Stimulated activated naive CD8-positive, alpha-beta T cell treated with anti-CD3 and anti-CD28 coated beads, Interleukin-15, Interleukin-2, amounts not matched to agents 100 ng/mL and 50 ng/mL, for 24 hours (primary cell): ENCODE measurements at regions not wholly inside any gene's neighbourhood (a gene's known extent, or its start where the extent isn't known, plus 50 kb on each side); places are given as distances from the start of the nearest gene placed in this dataset.

Source experiments
- H3K27ac Mint-ChIP-seq: one replicate; pipeline ENCODE4 v1.8.0; 2021; ENCODE audit warnings: mild to moderate bottlenecking, mixed read lengths
- H3K27me3 Mint-ChIP-seq: one replicate; pipeline ENCODE4 v1.8.0; 2021; ENCODE audit warnings: mixed read lengths
- H3K36me3 Mint-ChIP-seq: one replicate; pipeline ENCODE4 v1.8.0; 2021; ENCODE audit warnings: low read depth, mixed read lengths
- H3K4me1 Mint-ChIP-seq: one replicate; pipeline ENCODE4 v1.8.0; 2021; ENCODE audit warnings: low read depth, mixed read lengths
- H3K4me3 Mint-ChIP-seq: one replicate; pipeline ENCODE4 v1.8.0; 2021; ENCODE audit warnings: mild to moderate bottlenecking, mixed read lengths
- H3K9me3 Mint-ChIP-seq: one replicate; pipeline ENCODE4 v1.8.0; 2021; ENCODE audit warnings: mixed read lengths

GRCh38 chr6:90729057-90729456, 142.2 kb upstream of the MAP3K7 start:
- Mint-ChIP-seq H3K9me3 (no peaks in the 10 kb centered on the region), H3K4me1 (no peaks in the 10 kb centered on the region), H3K27me3 (peaks cover 15% of the 10 kb centered on the region)

DNA sequence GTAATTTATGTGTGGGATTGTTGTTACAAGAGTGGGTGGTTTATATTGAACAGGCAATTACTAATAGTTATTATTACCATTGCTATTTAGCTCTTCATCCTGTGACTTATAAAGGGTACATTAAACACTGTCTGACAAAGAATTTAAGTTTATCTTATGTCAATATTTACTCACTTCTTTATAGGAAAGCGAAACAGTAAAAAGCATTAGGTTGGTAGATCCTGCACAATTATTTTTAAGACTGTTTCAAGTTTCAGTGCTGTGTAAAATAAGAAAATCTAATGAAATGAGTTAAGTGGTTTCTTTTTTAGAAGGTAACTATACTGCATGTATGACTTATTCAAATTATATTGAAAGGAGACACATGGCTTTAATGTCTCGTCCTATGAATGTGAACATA, 135.8 kb upstream of the MAP3K7 start:
- Mint-ChIP-seq H3K4me1 (peaks cover 6% of the 10 kb centered on the region), H3K4me3 (no peak overlapping the region), H3K27me3 (peaks cover 34% of the 10 kb centered on the region), H3K36me3 (no peaks in the 10 kb centered on the region), H3K9me3 (no peaks in the 10 kb centered on the region), H3K27ac (no peak overlapping the region)

More at GRCh38 chr6:90729057-90729456, 142.2 kb upstream of the MAP3K7 start:
- no peak overlapping the region for H3K27ac Mint-ChIP-seq
- no peaks in the 10 kb centered on the region for H3K36me3 Mint-ChIP-seq
- H3K4me3 Mint-ChIP-seq = no peak overlapping the region

GRCh38 chr6:90720404-90720803, 133.5 kb upstream of the MAP3K7 start:
- Mint-ChIP-seq H3K27me3 (peaks cover 26% of the 10 kb centered on the region), H3K4me3 (no peak overlapping the region), H3K36me3 (no peaks in the 10 kb centered on the region), H3K9me3 (no peaks in the 10 kb centered on the region), H3K4me1 (peaks cover 6% of the 10 kb centered on the region), H3K27ac (no peak overlapping the region)

GRCh38 chr6:90719321-90720195, 132.7 kb upstream of the MAP3K7 start:
- Mint-ChIP-seq H3K9me3 (no peaks in the 10 kb centered on the region), H3K27ac (peak overlapping the region; percentile 3), H3K36me3 (no peaks in the 10 kb centered on the region), H3K27me3 (peaks cover 22% of the 10 kb centered on the region), H3K4me3 (no peak overlapping the region), H3K4me1 (peaks cover 6% of the 10 kb centered on the region)

DNA sequence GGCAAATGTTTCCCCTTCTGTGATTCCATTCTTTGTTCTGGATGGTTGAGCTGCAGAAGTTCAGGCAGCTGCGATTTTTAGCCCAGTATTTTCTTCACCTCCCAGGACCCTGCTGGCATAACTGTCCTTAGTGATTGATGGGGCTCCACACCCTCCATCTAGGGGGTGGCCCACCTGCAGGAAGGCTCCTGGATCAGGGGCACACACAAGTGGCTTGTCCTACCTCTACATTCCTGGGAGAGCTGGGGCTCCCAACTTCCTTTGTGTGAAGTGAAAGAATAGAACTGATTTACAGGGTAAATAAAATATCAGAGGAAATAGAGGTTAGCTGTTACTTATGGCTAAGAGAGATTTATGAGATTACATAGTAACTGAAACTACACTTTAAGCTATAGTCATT, 129.5 kb upstream of the MAP3K7 start:
- Mint-ChIP-seq H3K4me3 (no peak overlapping the region), H3K36me3 (no peaks in the 10 kb centered on the region), H3K9me3 (no peaks in the 10 kb centered on the region), H3K4me1 (peaks cover 6% of the 10 kb centered on the region), H3K27me3 (peaks cover 26% of the 10 kb centered on the region), H3K27ac (no peak overlapping the region)

DNA sequence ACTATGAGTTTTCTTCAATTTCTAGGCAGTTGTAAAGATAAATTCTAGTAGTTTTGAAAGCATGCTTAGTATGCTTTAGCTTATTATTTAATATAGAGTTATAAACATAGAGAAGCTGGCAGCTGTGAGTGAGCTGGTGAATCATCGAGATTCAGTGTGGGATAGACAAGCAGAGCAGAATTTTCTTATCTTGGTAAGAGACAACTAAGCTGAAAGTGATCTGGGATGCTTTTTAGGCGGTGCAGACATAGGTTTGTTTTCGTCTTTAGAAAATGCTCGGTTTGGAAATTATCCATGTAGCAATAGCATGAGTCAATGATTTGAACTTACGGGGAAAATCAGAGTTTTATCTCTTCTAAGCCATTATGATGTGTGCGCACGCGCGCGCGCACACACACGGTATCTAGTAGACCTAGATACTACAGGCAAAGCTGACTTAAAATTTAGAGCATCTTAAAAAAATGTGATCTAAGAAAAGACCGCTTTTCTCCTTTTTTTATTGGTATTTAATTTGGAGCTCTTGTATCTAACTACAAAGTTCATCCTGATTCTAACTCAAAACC, 128.3 kb upstream of the MAP3K7 start:
- H3K27me3 Mint-ChIP-seq = peaks cover 28% of the 10 kb centered on the region
- no peaks in the 10 kb centered on the region for H3K9me3 Mint-ChIP-seq
- H3K36me3 Mint-ChIP-seq = no peaks in the 10 kb centered on the region
- peaks cover 6% of the 10 kb centered on the region for H3K4me1 Mint-ChIP-seq
- no peak overlapping the region for H3K27ac Mint-ChIP-seq
- no peak overlapping the region for H3K4me3 Mint-ChIP-seq

GRCh38 chr6:90714319-90714718, 127.4 kb upstream of the MAP3K7 start:
- no peak overlapping the region for H3K4me3 Mint-ChIP-seq
- peaks cover 30% of the 10 kb centered on the region for H3K27me3 Mint-ChIP-seq
- no peaks in the 10 kb centered on the region for H3K9me3 Mint-ChIP-seq
- H3K36me3 Mint-ChIP-seq = no peaks in the 10 kb centered on the region
- no peaks in the 10 kb centered on the region for H3K4me1 Mint-ChIP-seq
- H3K27ac Mint-ChIP-seq = no peak overlapping the region

- Mint-ChIP-seq H3K4me3 (no peak overlapping the region), H3K27ac (no peak overlapping the region), H3K27me3 (peaks cover 35% of the 10 kb centered on the region)
Measured at GRCh38 chr6:90712114-90712513, 125.2 kb upstream of the MAP3K7 start.

GRCh38 chr6:90709431-90709996, 122.6 kb upstream of the MAP3K7 start:
- H3K27me3 Mint-ChIP-seq = peaks cover 37% of the 10 kb centered on the region
- H3K4me3 Mint-ChIP-seq = no peak overlapping the region
- no peaks in the 10 kb centered on the region for H3K4me1 Mint-ChIP-seq
- no peak overlapping the region for H3K27ac Mint-ChIP-seq
- no peaks in the 10 kb centered on the region for H3K9me3 Mint-ChIP-seq
- no peaks in the 10 kb centered on the region for H3K36me3 Mint-ChIP-seq

More at GRCh38 chr6:90712114-90712513, 125.2 kb upstream of the MAP3K7 start:
- H3K4me1 Mint-ChIP-seq = no peaks in the 10 kb centered on the region
- H3K9me3 Mint-ChIP-seq = no peaks in the 10 kb centered on the region
- H3K36me3 Mint-ChIP-seq = no peaks in the 10 kb centered on the region

GRCh38 chr6:90708206-90708737, 121.4 kb upstream of the MAP3K7 start:
- no peaks in the 10 kb centered on the region for H3K4me1 Mint-ChIP-seq
- H3K9me3 Mint-ChIP-seq = no peaks in the 10 kb centered on the region
- H3K36me3 Mint-ChIP-seq = no peaks in the 10 kb centered on the region
- H3K27ac Mint-ChIP-seq = no peak overlapping the region
- no peak overlapping the region for H3K4me3 Mint-ChIP-seq
- peaks cover 40% of the 10 kb centered on the region for H3K27me3 Mint-ChIP-seq

GRCh38 chr6:90707246-90707645, 120.4 kb upstream of the MAP3K7 start:
- Mint-ChIP-seq H3K27me3 (peaks cover 43% of the 10 kb centered on the region), H3K4me3 (no peak overlapping the region), H3K27ac (no peak overlapping the region), H3K9me3 (no peaks in the 10 kb centered on the region), H3K36me3 (no peaks in the 10 kb centered on the region), H3K4me1 (no peaks in the 10 kb centered on the region)

DNA sequence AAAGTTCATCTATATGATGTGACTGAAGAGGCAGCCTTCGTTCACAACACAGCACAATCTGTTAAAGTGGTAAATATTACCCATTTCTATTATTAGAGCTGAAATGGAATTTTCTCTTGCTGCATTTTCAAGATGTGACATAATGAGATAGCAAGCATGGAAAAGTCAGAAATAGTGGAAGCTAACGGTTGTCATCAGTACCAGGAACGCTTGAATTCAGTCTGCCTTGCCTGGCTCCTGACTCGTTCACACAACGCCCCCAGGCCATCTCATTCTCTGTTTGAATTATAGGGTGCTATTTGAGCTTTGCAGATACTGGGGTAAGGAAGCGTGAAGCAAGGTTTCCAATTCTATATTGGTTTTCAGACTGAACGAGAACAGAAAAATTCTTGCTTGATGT, 116.5 kb upstream of the MAP3K7 start:
- no peaks in the 10 kb centered on the region for H3K36me3 Mint-ChIP-seq
- peaks cover 5% of the 10 kb centered on the region for H3K4me1 Mint-ChIP-seq
- H3K4me3 Mint-ChIP-seq = no peak overlapping the region
- H3K27ac Mint-ChIP-seq = no peak overlapping the region
- H3K9me3 Mint-ChIP-seq = no peaks in the 10 kb centered on the region
- peaks cover 21% of the 10 kb centered on the region for H3K27me3 Mint-ChIP-seq

DNA sequence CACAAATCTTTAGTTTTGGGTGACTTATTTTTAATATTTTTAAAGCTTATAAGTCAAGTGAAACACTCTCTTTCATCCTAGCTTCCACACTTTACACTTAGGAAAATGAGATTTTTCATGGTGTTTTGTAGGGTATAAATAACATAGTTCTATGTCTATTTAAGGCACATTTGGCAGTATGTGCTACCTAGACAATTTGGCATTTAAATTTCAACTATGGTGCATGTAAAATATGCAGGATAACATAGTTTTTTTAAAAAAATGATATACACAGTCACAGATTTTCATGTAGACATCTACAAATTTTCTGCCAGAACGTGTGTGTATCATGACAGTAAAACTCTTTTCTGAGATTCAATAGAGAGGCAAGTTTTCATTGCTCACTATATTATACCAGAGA, 115.1 kb upstream of the MAP3K7 start:
- peaks cover 20% of the 10 kb centered on the region for H3K27me3 Mint-ChIP-seq
- no peak overlapping the region for H3K27ac Mint-ChIP-seq
- no peaks in the 10 kb centered on the region for H3K9me3 Mint-ChIP-seq
- no peaks in the 10 kb centered on the region for H3K36me3 Mint-ChIP-seq
- peaks cover 5% of the 10 kb centered on the region for H3K4me1 Mint-ChIP-seq
- H3K4me3 Mint-ChIP-seq = no peak overlapping the region

DNA sequence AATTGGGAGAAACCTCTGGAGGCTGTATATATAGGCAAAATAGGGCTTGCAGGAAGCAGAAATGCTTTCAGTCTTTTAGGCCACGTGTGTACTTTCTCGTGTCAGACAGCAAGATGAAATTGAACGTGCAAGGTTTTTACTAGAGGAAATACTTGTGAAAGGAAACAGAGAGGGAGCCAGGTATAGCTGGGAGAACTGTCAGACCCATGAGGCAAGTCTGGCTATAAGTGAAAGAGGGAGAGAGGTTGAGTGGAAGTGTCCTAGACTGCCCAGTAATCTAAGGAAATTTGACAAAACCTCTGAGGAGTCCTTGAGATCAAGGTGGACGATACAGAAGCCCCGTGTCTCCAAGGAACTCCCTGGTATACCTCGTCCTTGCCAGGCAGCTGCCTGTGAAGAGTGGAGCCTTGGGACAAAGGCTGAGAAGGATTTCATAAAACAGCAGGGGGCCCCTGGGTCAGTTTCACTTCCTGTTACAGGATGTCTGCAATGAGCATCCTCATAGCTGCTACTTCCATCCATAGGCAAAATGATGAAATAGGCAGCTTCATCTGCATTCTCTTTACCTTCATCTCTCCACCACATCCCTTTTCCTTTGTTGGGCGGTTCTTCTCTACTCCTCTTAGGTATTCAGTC, 114.4 kb upstream of the MAP3K7 start:
- Mint-ChIP-seq H3K36me3 (no peaks in the 10 kb centered on the region), H3K27me3 (peaks cover 19% of the 10 kb centered on the region), H3K4me1 (peaks cover 5% of the 10 kb centered on the region), H3K27ac (no peak overlapping the region), H3K4me3 (no peak overlapping the region), H3K9me3 (no peaks in the 10 kb centered on the region)

DNA sequence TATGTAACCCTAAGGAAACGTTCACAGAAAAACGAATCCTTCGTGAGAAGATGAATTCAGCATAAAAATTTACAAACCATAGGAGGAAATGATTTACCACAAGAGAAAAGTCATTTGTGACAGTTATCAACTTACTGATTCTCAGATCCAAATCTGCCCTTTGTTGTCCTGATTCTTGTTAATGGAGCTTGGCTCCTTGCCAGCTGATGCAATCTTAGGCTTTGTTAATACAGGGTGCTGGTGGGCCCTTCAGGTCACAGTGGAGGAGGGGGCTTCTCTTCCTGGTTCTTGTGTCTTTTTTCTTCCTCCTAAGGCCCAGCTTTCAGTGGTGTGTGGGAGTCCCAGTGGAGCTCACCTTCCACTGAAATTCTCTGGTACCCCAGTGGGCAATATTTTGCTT, 108.4 kb upstream of the MAP3K7 start:
- Mint-ChIP-seq H3K9me3 (peaks cover 7% of the 10 kb centered on the region), H3K27me3 (peaks cover 32% of the 10 kb centered on the region), H3K27ac (no peak overlapping the region), H3K36me3 (no peaks in the 10 kb centered on the region), H3K4me3 (no peak overlapping the region), H3K4me1 (no peaks in the 10 kb centered on the region)
